SK-N-SH (cell line): ENCODE measurements at regions not wholly inside any gene's neighbourhood (a gene's known extent, or its start where the extent isn't known, plus 50 kb on each side); places are given as distances from the start of the nearest gene placed in this dataset.

Experiments
- TAF1 ChIP-seq: IDR thresholded peaks from 2 replicates; pipeline ENCODE4 v1.6.1; 2012; ENCODE audit warnings: low read depth, mild to moderate bottlenecking, low read length, moderate library complexity, borderline replicate concordance
- TF ChIP-seq, protein P1 (sequence below): fragments of 150-350 bp; IDR thresholded peaks from 2 replicates; pipeline ENCODE4 v1.6.1; 2017; ENCODE audit warnings: antibody characterized with exemption, low read length, low read depth, borderline replicate concordance
- TF ChIP-seq, protein P2 (sequence below): fragments of 200-600 bp; sonication (generic); IDR thresholded peaks from 2 replicates; pipeline ENCODE4 v1.6.1; 2017; ENCODE audit warnings: antibody characterized with exemption, mild to moderate bottlenecking, moderate library complexity

DNA sequence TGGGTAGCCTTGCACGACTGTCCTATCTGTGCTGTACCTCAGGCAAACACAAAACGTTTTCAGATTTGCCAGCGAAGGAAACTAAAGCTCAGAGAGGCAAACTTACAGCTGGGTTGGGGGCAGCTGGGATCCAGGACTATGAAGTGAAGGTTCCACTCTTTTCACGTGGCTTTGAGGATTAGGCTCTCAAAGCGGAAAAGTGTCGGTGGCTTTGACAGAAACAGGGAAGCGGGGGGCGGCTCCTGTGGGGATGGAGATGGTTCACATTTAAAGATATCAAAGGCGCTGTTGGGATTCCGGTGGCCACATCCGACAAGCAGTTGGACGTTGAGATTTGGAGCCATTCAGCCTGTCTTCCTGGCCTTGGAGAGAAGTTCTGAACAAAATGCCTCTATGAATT, 958.3 kb upstream of the ZNF722 start:
- TF ChIP-seq TAF1: no peak
- TF ChIP-seq, protein P1, sequence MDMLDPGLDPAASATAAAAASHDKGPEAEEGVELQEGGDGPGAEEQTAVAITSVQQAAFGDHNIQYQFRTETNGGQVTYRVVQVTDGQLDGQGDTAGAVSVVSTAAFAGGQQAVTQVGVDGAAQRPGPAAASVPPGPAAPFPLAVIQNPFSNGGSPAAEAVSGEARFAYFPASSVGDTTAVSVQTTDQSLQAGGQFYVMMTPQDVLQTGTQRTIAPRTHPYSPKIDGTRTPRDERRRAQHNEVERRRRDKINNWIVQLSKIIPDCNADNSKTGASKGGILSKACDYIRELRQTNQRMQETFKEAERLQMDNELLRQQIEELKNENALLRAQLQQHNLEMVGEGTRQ: no peak
- TF ChIP-seq, protein P2, sequence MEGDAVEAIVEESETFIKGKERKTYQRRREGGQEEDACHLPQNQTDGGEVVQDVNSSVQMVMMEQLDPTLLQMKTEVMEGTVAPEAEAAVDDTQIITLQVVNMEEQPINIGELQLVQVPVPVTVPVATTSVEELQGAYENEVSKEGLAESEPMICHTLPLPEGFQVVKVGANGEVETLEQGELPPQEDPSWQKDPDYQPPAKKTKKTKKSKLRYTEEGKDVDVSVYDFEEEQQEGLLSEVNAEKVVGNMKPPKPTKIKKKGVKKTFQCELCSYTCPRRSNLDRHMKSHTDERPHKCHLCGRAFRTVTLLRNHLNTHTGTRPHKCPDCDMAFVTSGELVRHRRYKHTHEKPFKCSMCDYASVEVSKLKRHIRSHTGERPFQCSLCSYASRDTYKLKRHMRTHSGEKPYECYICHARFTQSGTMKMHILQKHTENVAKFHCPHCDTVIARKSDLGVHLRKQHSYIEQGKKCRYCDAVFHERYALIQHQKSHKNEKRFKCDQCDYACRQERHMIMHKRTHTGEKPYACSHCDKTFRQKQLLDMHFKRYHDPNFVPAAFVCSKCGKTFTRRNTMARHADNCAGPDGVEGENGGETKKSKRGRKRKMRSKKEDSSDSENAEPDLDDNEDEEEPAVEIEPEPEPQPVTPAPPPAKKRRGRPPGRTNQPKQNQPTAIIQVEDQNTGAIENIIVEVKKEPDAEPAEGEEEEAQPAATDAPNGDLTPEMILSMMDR: no peak
